ENCODE measurements at regions not wholly inside any gene's neighbourhood (a gene's known extent, or its start where the extent isn't known, plus 50 kb on each side); places are given as distances from the start of the nearest gene placed in this dataset.
"Not testable (repeated sequence)": the region's sequence is repeated elsewhere in the genome, so short reads cannot be mapped to it uniquely, and the experiment has no call there.

- DNase-seq: no peak
Measured at GRCh38 chr13:80168089-80168850, 172.7 kb downstream of the SPRY2 start.

GRCh38 chr13:80166352-80166751 is 174.6 kb downstream of the SPRY2 start:
- no peak for DNase-seq

- no peak for DNase-seq
Measured at GRCh38 chr13:80164462-80164861, 176.5 kb downstream of the SPRY2 start.

- DNase-seq: no peak
Measured at GRCh38 chr13:80161896-80162295, 179.0 kb downstream of the SPRY2 start.

GRCh38 chr13:80161219-80161618 is 179.7 kb downstream of the SPRY2 start:
- no peak for DNase-seq

GRCh38 chr13:80160110-80160509 is 180.8 kb downstream of the SPRY2 start:
- no peak for DNase-seq

GRCh38 chr13:80157261-80157932 is 183.5 kb downstream of the SPRY2 start:
- no peak for DNase-seq

- not testable (repeated sequence) for DNase-seq
Measured at GRCh38 chr13:80152142-80152541, 188.8 kb downstream of the SPRY2 start.

GRCh38 chr13:80151016-80151415 is 189.9 kb downstream of the SPRY2 start:
- no peak for DNase-seq

- no peak for DNase-seq
Measured at GRCh38 chr13:80149736-80150135, 191.2 kb downstream of the SPRY2 start.

GRCh38 chr13:80145171-80145690 is 195.7 kb downstream of the SPRY2 start:
- no peak for DNase-seq

- no peak for DNase-seq
Measured at GRCh38 chr13:80144493-80144892, 196.4 kb downstream of the SPRY2 start.

- DNase-seq: no peak
Measured at GRCh38 chr13:80141123-80141849, 199.6 kb downstream of the SPRY2 start.

- no peak for DNase-seq
Measured at GRCh38 chr13:80140685-80141084, 200.2 kb downstream of the SPRY2 start.

- no peak for DNase-seq
Measured at GRCh38 chr13:80139196-80139595, 201.7 kb downstream of the SPRY2 start.

- no peak for DNase-seq
Measured at GRCh38 chr13:80137994-80138393, 202.9 kb downstream of the SPRY2 start.

- DNase-seq: no peak
Measured at GRCh38 chr13:80134346-80134745, 206.6 kb downstream of the SPRY2 start.

GRCh38 chr13:80133631-80134261 is 207.2 kb downstream of the SPRY2 start:
- no peak for DNase-seq

- no peak for DNase-seq
Measured at GRCh38 chr13:80132741-80133601, 208.0 kb downstream of the SPRY2 start.

GRCh38 chr13:80131204-80131603 is 209.7 kb downstream of the SPRY2 start:
- DNase-seq: no peak

- DNase-seq: no peak
Measured at GRCh38 chr13:80126389-80127068, 214.4 kb downstream of the SPRY2 start.
